HCT116 (cell line): ENCODE measurements at regions not wholly inside any gene's neighbourhood (a gene's known extent, or its start where the extent isn't known, plus 50 kb on each side); places are given as distances from the start of the nearest gene placed in this dataset.

Source experiments
- ATAC-seq: fragments of 200-7000 bp; cut with Tn5 transposase; 2 replicates; pipeline ENCODE4 v1.9.1; 2020; ENCODE audit warnings: mild to moderate bottlenecking, moderate library complexity
- BruUV-seq: library from RNA; stranded (reverse); fragments of 400-500 nt; replicated peaks from 2 replicates; lab custom pipeline; 2021; lab: Mats Ljungman, UMichigan
- CTCF ChIA-PET: fragments of 300-600 bp; sonication (Branson Sonifier 250); formaldehyde crosslinking; loops from one replicate; lab custom pipeline; 2021; ENCODE audit warnings: antibody characterized with exemption; lab: Charles Lee
- POLR2A ChIA-PET: fragments of 300-600, 350-600 bp; sonication (Branson Sonifier 250); formaldehyde crosslinking; loops from one replicate; lab custom pipeline; 2021; ENCODE audit warnings: antibody characterized with exemption; lab: Charles Lee
- RAD21 ChIA-PET, 2 experiments: fragments of 300-600 bp; sonication (Branson Sonifier 250); formaldehyde crosslinking; loops; one replicate each; lab custom pipeline; 2023; ENCODE audit warnings: low total read pairs in 2 of 2; ENCODE audit not compliant: uncharacterized antibody in 2 of 2, unreplicated experiment in 2 of 2, low non-redundant PET in 1 of 2; lab: Charles Lee
- DNase-seq: peaks from one replicate; pipeline ENCODE4 v3.0.0-alpha.2; 2010; ENCODE audit warnings: low read depth, low spot score
- H2AFZ ChIP-seq: fragments of 200-600 bp; shearing (Covaris generic), sonication (generic); 2 replicates; pipeline ENCODE4 v1.6.1; 2017; ENCODE audit warnings: low read depth, mixed run types, mixed read lengths, antibody characterized with exemption, low read length; ENCODE audit not compliant: poor library complexity, severe bottlenecking
- H3K27ac ChIP-seq: 2 replicates; pipeline ENCODE4 v1.5.1; 2012; ENCODE audit warnings: low read depth, low read length
- H3K27me3 ChIP-seq: fragments of 200-600 bp; sonication (generic); 2 replicates; pipeline ENCODE4 v1.6.1; 2016; ENCODE audit warnings: mixed run types, low read length, mixed read lengths; ENCODE audit not compliant: insufficient read depth
- H3K36me3 ChIP-seq, 2 experiments: fragments of 200-500 bp in 1 of 2; fragments of 200-600 bp in 1 of 2; sonication (Bioruptor generic) in 1 of 2; sonication (generic) in 1 of 2; 2 replicates each; pipeline versions ENCODE4 v1.5.1 to v1.6.1; 2014 to 2016; ENCODE audit warnings: low read length in 2 of 2, inconsistent platforms in 1 of 2, mixed read lengths in 1 of 2, mixed run types in 1 of 2; ENCODE audit not compliant: insufficient read depth in 2 of 2, control insufficient read depth in 1 of 2
- H3K4me1 ChIP-seq, 2 experiments: fragments of 200-600 bp in 1 of 2; sonication (generic) in 1 of 2; 2 replicates each; pipeline versions ENCODE4 v1.5.1 to v1.6.1; 2012 to 2017; ENCODE audit warnings: low read length in 2 of 2, inconsistent platforms in 1 of 2, mild to moderate bottlenecking in 1 of 2, mixed read lengths in 1 of 2, mixed run types in 1 of 2, moderate library complexity in 1 of 2; ENCODE audit not compliant: insufficient read depth in 2 of 2, control insufficient read depth in 1 of 2
- H3K4me2 ChIP-seq: fragments of 200-600 bp; sonication (generic); 2 replicates; pipeline ENCODE4 v1.6.1; 2017; ENCODE audit warnings: mixed run types, low read length, mixed read lengths
- H3K4me3 ChIP-seq, 2 experiments: fragments of 200-600 bp in 1 of 2; sonication (generic) in 1 of 2; replicated peaks in 1 of 2; 2 replicates each; pipeline ENCODE4 v1.5.1; 2011 to 2016; ENCODE audit warnings: low read length in 2 of 2, control low read depth in 1 of 2, low read depth in 1 of 2, mild to moderate bottlenecking in 1 of 2, mixed read lengths in 1 of 2, mixed run types in 1 of 2
- H3K79me2 ChIP-seq: fragments of 200-600 bp; sonication (generic); 2 replicates; pipeline ENCODE4 v1.6.1; 2017; ENCODE audit warnings: mild to moderate bottlenecking, mixed run types, low read length, moderate library complexity, mixed read lengths; ENCODE audit not compliant: insufficient read depth
- H3K9ac ChIP-seq: fragments of 200-600 bp; sonication (generic); 2 replicates; pipeline ENCODE4 v1.6.1; 2016; ENCODE audit warnings: low read length, mixed read lengths
- H3K9me2 ChIP-seq: fragments of 200-600 bp; sonication (generic), shearing (Covaris generic); 2 replicates; pipeline ENCODE4 v1.6.1; 2017; ENCODE audit warnings: mixed run types, mild to moderate bottlenecking, moderate library complexity; ENCODE audit not compliant: insufficient read depth
- H3K9me3 ChIP-seq, 2 experiments: fragments of 200-500 bp in 1 of 2; fragments of 200-600 bp in 1 of 2; sonication (Bioruptor generic) in 1 of 2; sonication (generic) in 1 of 2; 2 replicates each; pipeline ENCODE4 v1.6.1; 2014 to 2017; ENCODE audit warnings: low read length in 2 of 2, mixed read lengths in 2 of 2, inconsistent platforms in 1 of 2, low read depth in 1 of 2, mild to moderate bottlenecking in 1 of 2, mixed run types in 1 of 2, moderate library complexity in 1 of 2; ENCODE audit not compliant: control insufficient read depth in 1 of 2, insufficient read depth in 1 of 2
- H4K20me1 ChIP-seq: fragments of 200-600 bp; sonication (generic), shearing (Covaris generic); 2 replicates; pipeline ENCODE4 v1.6.1; 2017; ENCODE audit warnings: mixed run types, mild to moderate bottlenecking, moderate library complexity; ENCODE audit not compliant: insufficient read depth
- CTCF ChIP-seq, 3 experiments: fragments of 200-600 bp in 1 of 3; sonication (generic) in 1 of 3; IDR thresholded peaks in 2 of 3; conservative IDR thresholded peaks in 1 of 3; 2 replicates each; pipeline ENCODE4 v1.5.1; 2012 to 2017; ENCODE audit warnings: low read depth in 2 of 3, low read length in 2 of 3, antibody characterized with exemption in 1 of 3, borderline replicate concordance in 1 of 3, control low read depth in 1 of 3, mild to moderate bottlenecking in 1 of 3, mixed read lengths in 1 of 3, mixed run types in 1 of 3, moderate library complexity in 1 of 3; ENCODE audit not compliant: insufficient read depth in 1 of 3
- EGR1 ChIP-seq: IDR thresholded peaks from 2 replicates; pipeline ENCODE4 v1.6.1; 2012; ENCODE audit warnings: low read depth
- ELF1 ChIP-seq: IDR thresholded peaks from 2 replicates; pipeline ENCODE4 v1.6.1; 2012; ENCODE audit warnings: low read depth, borderline replicate concordance
- EZH2phosphoT487 ChIP-seq: fragments of 200-600 bp; IDR thresholded peaks from 2 replicates; pipeline ENCODE4 v1.6.1; 2018; ENCODE audit warnings: antibody characterized with exemption, borderline replicate concordance
- FOSL1 ChIP-seq: IDR thresholded peaks from 2 replicates; pipeline ENCODE4 v1.6.1; 2012; ENCODE audit warnings: low read depth
- JUND ChIP-seq: IDR thresholded peaks from 2 replicates; pipeline ENCODE4 v1.6.1; 2012
- POLR2A ChIP-seq: IDR thresholded peaks from 2 replicates; pipeline ENCODE4 v1.7.0; 2011; ENCODE audit warnings: borderline replicate concordance; ENCODE audit not compliant: insufficient read depth, insufficient read length; ENCODE audit errors: extremely low read depth
- RAD21 ChIP-seq: IDR thresholded peaks from 2 replicates; pipeline ENCODE4 v1.6.1; 2012; ENCODE audit warnings: low read depth, mild to moderate bottlenecking
- REST ChIP-seq: IDR thresholded peaks from 2 replicates; pipeline ENCODE4 v1.6.1; 2012; ENCODE audit warnings: low read depth
- SIN3A ChIP-seq: IDR thresholded peaks from 2 replicates; pipeline ENCODE4 v1.6.1; 2012; ENCODE audit warnings: low read depth
- SRF ChIP-seq: IDR thresholded peaks from 2 replicates; pipeline ENCODE4 v1.6.1; 2012; ENCODE audit warnings: low read depth
- TCF7L2 ChIP-seq: IDR thresholded peaks from 2 replicates; pipeline ENCODE4 v1.7.0; 2011; ENCODE audit warnings: borderline replicate concordance, inconsistent platforms; ENCODE audit not compliant: insufficient read depth, insufficient read length; ENCODE audit errors: extremely low read depth
- ZBTB33 ChIP-seq: IDR thresholded peaks from 2 replicates; pipeline ENCODE4 v1.6.1; 2011; ENCODE audit warnings: mild to moderate bottlenecking, low read length, moderate library complexity; ENCODE audit not compliant: insufficient replicate concordance; ENCODE audit errors: extremely low read depth
- ZNF274 ChIP-seq: fragments of 200-500 bp; sonication (Bioruptor generic); IDR thresholded peaks from 2 replicates; pipeline ENCODE4 v1.6.1; 2014; ENCODE audit warnings: mild to moderate bottlenecking, low read depth, low read length, inconsistent platforms
- intact Hi-C: fragments of 100-400 bp; cut with micrococcal nuclease; formaldehyde crosslinking; loops from 2 replicates; pipeline ENCODE4 v1.10.0; 2022
- TF ChIP-seq, protein P1 (sequence below): IDR thresholded peaks from 2 replicates; pipeline ENCODE4 v1.6.1; 2012
- TF ChIP-seq, protein P2 (sequence below): IDR thresholded peaks from 2 replicates; pipeline ENCODE4 v1.6.1; 2012

- no peaks in the 10 kb centered on the region for H3K9me2 ChIP-seq
- intact Hi-C loops, result no loop called here
- no peaks in the 10 kb centered on the region for H3K36me3 ChIP-seq
- H3K4me2 ChIP-seq, result no peak overlapping the region
- H3K79me2 ChIP-seq, result no peaks in the 10 kb centered on the region
- no peak overlapping the region for H3K4me3 ChIP-seq
- H3K9me3 ChIP-seq, result no peaks in the 10 kb centered on the region
- H3K27ac ChIP-seq, result no peak overlapping the region
- no peaks in the 10 kb centered on the region for H3K4me1 ChIP-seq
- H2AFZ ChIP-seq, result no peak overlapping the region
- RAD21 ChIA-PET, result no interaction called here
- no peak overlapping the region for H3K9ac ChIP-seq
- TF ChIP-seq REST (no peak), TCF7L2 (no peak), ELF1 (no peak), SRF (no peak), ZBTB33 (no peak), CTCF (IDR thresholded peaks at IDR 0.05 in 2 of 3, conservative IDR thresholded peaks at IDR 0.05 in 1 of 3; ENCODE audit: borderline replicate concordance in 1 of 3, insufficient read depth in 1 of 3, low read depth in 2 of 3, low read length in 2 of 3) (no peak), JUND (no peak), RAD21 (no peak), EZH2phosphoT487 (no peak), POLR2A (no peak), FOSL1 (no peak), ZNF274 (no peak), SIN3A (no peak), EGR1 (no peak)
- TF ChIP-seq, protein P1, sequence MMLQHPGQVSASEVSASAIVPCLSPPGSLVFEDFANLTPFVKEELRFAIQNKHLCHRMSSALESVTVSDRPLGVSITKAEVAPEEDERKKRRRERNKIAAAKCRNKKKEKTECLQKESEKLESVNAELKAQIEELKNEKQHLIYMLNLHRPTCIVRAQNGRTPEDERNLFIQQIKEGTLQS, result no peak
- TF ChIP-seq, protein P2, sequence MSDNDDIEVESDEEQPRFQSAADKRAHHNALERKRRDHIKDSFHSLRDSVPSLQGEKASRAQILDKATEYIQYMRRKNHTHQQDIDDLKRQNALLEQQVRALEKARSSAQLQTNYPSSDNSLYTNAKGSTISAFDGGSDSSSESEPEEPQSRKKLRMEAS, result no peak
- no peak for DNase-seq
- no peaks in the 10 kb centered on the region for H3K27me3 ChIP-seq
- CTCF ChIA-PET, result no interaction called here
- no peak for ATAC-seq
- H4K20me1 ChIP-seq, result no peaks in the 10 kb centered on the region
- POLR2A ChIA-PET, result no interaction called here
- no TSS peak for BruUV-seq
Observed at GRCh38 chr4:187283201-187283955, 559.7 kb upstream of the FAT1 start.
